ENCODE measurements at regions not wholly inside any gene's neighbourhood (a gene's known extent, or its start where the extent isn't known, plus 50 kb on each side); places are given as distances from the start of the nearest gene placed in this dataset.
A peak's percentile ranks its signal among the peaks of the same experiment; 100 is the strongest.

DNA sequence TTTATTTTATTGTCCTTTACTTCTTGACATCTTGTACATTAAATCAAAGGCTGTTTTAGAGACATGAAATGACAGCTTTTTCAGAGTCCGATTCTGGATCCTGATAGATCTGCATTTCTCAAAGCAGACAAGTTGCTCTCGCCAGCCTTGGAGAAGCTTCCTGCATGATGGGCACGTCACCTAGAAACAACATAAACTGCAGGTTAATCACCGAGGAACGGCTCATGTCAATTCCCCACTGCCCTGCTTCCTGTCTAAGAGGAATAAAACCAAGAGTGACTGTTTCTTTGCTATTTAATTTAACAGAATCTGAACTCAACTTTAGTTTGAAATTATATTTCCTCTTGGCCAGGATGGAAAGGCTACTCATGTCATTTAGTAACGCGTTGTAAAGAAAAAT is 77.0 kb downstream of the RWDD3 start:
- Histone ChIP-seq H3K4me3 (ENCODE audit: low read depth, low read length) (no peak overlapping the region), H3K27me3 (ENCODE audit: control insufficient read depth, insufficient read depth, low read length) (peaks cover 5% of the 10 kb centered on the region), H3K36me3 (ENCODE audit: control insufficient read depth, insufficient read depth, low read length) (no peaks in the 10 kb centered on the region)
- no peak for TF ChIP-seq CTCF (IDR thresholded peaks at IDR 0.05; ENCODE audit: insufficient read depth, low read length, poor library complexity, severe bottlenecking)
- DNase-seq (ENCODE audit: low read depth), result peak; percentile 19

DNA sequence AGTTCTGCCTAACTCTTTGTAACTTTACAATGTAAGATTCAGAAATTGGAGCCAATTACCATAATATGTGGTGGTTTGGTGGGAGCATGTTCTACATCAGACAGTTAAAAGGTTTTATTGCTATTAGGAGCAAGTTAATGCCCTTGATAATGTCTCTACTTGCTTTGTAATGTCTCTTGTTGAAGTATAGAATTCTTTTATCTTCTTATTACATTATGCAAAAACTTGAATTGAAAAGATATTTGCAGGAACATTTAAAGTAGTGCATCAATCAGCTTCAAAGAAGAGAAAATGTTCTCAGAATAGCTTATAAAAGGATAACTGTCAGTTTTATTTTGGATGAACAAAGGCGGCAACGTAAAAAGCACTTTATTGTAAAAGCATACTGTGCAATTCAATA is 77.8 kb downstream of the RWDD3 start:
- DNase-seq (ENCODE audit: low read depth), result no peak
- TF ChIP-seq CTCF (IDR thresholded peaks at IDR 0.05; ENCODE audit: insufficient read depth, low read length, poor library complexity, severe bottlenecking), result no peak
- Histone ChIP-seq H3K36me3 (ENCODE audit: control insufficient read depth, insufficient read depth, low read length) (no peaks in the 10 kb centered on the region), H3K27me3 (ENCODE audit: control insufficient read depth, insufficient read depth, low read length) (peaks cover 5% of the 10 kb centered on the region), H3K4me3 (ENCODE audit: low read depth, low read length) (no peak overlapping the region)

DNA sequence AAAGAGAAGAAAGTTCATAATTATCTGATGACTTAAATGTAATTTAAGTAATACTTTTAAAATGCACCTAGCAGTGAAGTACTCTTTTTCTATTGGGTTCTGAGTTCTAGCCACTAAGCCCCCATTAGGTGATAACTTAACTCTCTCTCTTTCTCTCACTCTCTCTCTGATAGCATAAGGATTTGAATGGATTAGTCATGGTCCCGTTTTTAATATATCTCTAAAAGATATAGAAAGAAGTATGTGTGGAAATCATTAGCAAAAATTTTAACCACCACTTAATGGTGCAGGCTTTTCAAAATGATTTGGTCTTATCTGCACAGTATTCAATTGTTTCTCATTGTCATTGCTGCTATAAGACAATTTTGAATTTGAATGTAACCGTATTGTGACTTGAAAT is 78.2 kb downstream of the RWDD3 start:
- Histone ChIP-seq H3K36me3 (ENCODE audit: control insufficient read depth, insufficient read depth, low read length) (no peaks in the 10 kb centered on the region), H3K4me3 (ENCODE audit: low read depth, low read length) (no peak overlapping the region), H3K27me3 (ENCODE audit: control insufficient read depth, insufficient read depth, low read length) (peaks cover 3% of the 10 kb centered on the region)
- no peak for DNase-seq (ENCODE audit: low read depth)
- TF ChIP-seq CTCF (IDR thresholded peaks at IDR 0.05; ENCODE audit: insufficient read depth, low read length, poor library complexity, severe bottlenecking), result no peak

DNA sequence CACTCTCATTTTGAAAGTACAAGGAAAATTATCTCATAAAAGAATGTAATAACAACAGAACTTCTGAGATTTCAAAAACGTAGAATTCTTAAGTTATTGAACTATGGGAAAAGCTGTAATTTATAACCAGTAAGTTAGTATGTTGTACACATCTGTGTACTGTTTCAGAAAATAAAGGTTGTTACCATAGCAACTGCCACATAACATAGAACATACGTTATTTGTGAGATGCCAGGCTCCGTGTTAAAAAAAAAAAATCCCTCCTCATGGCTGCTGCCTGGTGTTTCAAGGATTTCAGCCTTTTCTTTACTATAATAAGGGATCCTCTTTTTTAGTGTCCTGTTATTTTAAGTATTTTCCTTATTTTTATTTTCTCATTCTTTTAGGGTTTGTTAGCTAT is 79.5 kb downstream of the RWDD3 start:
- DNase-seq (ENCODE audit: low read depth), result no peak
- H3K36me3 ChIP-seq (ENCODE audit: control insufficient read depth, insufficient read depth, low read length), result no peaks in the 10 kb centered on the region
- no peak overlapping the region for H3K4me3 ChIP-seq (ENCODE audit: low read depth, low read length)
- no peaks in the 10 kb centered on the region for H3K27me3 ChIP-seq (ENCODE audit: control insufficient read depth, insufficient read depth, low read length)
- no peak for TF ChIP-seq CTCF (IDR thresholded peaks at IDR 0.05; ENCODE audit: insufficient read depth, low read length, poor library complexity, severe bottlenecking)

GRCh38 chr1:95321531-95321930 is 87.5 kb downstream of the RWDD3 start:
- no peak for DNase-seq (ENCODE audit: low read depth)
- TF ChIP-seq CTCF (IDR thresholded peaks at IDR 0.05; ENCODE audit: insufficient read depth, low read length, poor library complexity, severe bottlenecking), result no peak
- peaks cover 2% of the 10 kb centered on the region for H3K27me3 ChIP-seq (ENCODE audit: control insufficient read depth, insufficient read depth, low read length)
- no peak overlapping the region for H3K4me3 ChIP-seq (ENCODE audit: low read depth, low read length)
- H3K36me3 ChIP-seq (ENCODE audit: control insufficient read depth, insufficient read depth, low read length), result no peaks in the 10 kb centered on the region

GRCh38 chr1:95323123-95323522 is 89.1 kb downstream of the RWDD3 start:
- no peak for DNase-seq (ENCODE audit: low read depth)
- H3K4me3 ChIP-seq (ENCODE audit: low read depth, low read length), result no peak overlapping the region
- TF ChIP-seq CTCF (IDR thresholded peaks at IDR 0.05; ENCODE audit: insufficient read depth, low read length, poor library complexity, severe bottlenecking), result no peak
- H3K27me3 ChIP-seq (ENCODE audit: control insufficient read depth, insufficient read depth, low read length), result peaks cover 2% of the 10 kb centered on the region
- H3K36me3 ChIP-seq (ENCODE audit: control insufficient read depth, insufficient read depth, low read length), result no peaks in the 10 kb centered on the region
